ENCODE measurements at regions not wholly inside any gene's neighbourhood (a gene's known extent, or its start where the extent isn't known, plus 50 kb on each side); places are given as distances from the start of the nearest gene placed in this dataset.

- TF ChIP-seq NANOG (IDR thresholded peaks at IDR 0.05; ENCODE audit: insufficient read depth, low read depth, low read length, poor library complexity, severe bottlenecking) (no peak), HDAC2 (IDR thresholded peaks at IDR 0.05; ENCODE audit: borderline replicate concordance in 1 of 2, low read depth in 2 of 2, low read length in 2 of 2) (no peak), E2F6 (IDR thresholded peaks at IDR 0.05) (no peak)
These were observed 114.5 kb upstream of the FN1 start (continued) for GRCh38 chr2:215550331-215550730.

Data from H1 (cell line).